Chondrocyte (in vitro differentiated cells): ENCODE measurements at regions not wholly inside any gene's neighbourhood (a gene's known extent, or its start where the extent isn't known, plus 50 kb on each side); places are given as distances from the start of the nearest gene placed in this dataset.

Experiments used
- DNase-seq: peaks from one replicate; pipeline ENCODE4 v3.0.0; 2021; ENCODE audit warnings: mixed read lengths, low spot score
- H3K27ac Mint-ChIP-seq: one replicate; pipeline ENCODE4 v1.8.0; 2021; ENCODE audit warnings: mild to moderate bottlenecking, moderate library complexity, mixed read lengths; ENCODE audit not compliant: unreplicated experiment
- H3K27me3 Mint-ChIP-seq: 2 replicates; pipeline ENCODE4 v1.8.0; 2021; ENCODE audit warnings: low read depth, mixed read lengths
- H3K36me3 Mint-ChIP-seq: 2 replicates; pipeline ENCODE4 v1.8.0; 2021; ENCODE audit warnings: low read depth, mixed read lengths
- H3K4me1 Mint-ChIP-seq: 2 replicates; pipeline ENCODE4 v1.8.0; 2021; ENCODE audit warnings: low read depth, mild to moderate bottlenecking, mixed read lengths
- H3K4me3 Mint-ChIP-seq: one replicate; pipeline ENCODE4 v1.8.0; 2021; ENCODE audit warnings: mild to moderate bottlenecking, moderate library complexity, mixed read lengths; ENCODE audit not compliant: unreplicated experiment
- H3K9me3 Mint-ChIP-seq: 2 replicates; pipeline ENCODE4 v1.8.0; 2021; ENCODE audit warnings: low read depth, mixed read lengths
- CTCF ChIP-seq: fragments of 200-600 bp; sonication (generic); IDR thresholded peaks from 2 replicates; pipeline ENCODE4 v1.5.0; 2021; ENCODE audit warnings: antibody characterized with exemption, mild to moderate bottlenecking, moderate library complexity

DNA sequence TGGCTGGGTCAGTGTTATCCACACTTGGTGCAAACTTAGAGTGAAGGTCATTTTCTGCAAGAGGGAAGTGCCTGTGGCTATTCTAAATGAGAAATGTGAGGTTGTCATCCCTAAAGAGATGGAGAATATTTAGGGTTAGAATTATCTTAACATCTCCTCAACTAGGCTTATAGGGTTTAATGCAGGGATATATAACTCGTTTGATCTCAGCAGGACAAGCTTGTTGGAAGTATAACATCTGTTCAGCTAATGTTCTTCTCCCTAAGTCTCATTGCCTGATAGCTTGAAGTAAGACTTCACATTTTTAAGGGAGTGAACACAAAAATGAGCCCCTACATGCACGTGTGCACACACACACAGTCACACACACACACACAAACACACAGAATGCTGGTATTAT, 75.9 kb upstream of the NRXN1 start:
- H3K4me3 Mint-ChIP-seq: no peak overlapping the region
- no peak overlapping the region for H3K27ac Mint-ChIP-seq
- peaks cover 5% of the 10 kb centered on the region for H3K27me3 Mint-ChIP-seq
- H3K4me1 Mint-ChIP-seq: peaks cover 5% of the 10 kb centered on the region
- H3K36me3 Mint-ChIP-seq: no peaks in the 10 kb centered on the region
- DNase-seq: no peak
- H3K9me3 Mint-ChIP-seq: no peaks in the 10 kb centered on the region
- no peak for TF ChIP-seq CTCF

GRCh38 chr2:51105811-51106210, 73.9 kb upstream of the NRXN1 start:
- Mint-ChIP-seq H3K4me1 (peaks cover 5% of the 10 kb centered on the region), H3K9me3 (no peaks in the 10 kb centered on the region), H3K36me3 (no peaks in the 10 kb centered on the region), H3K27me3 (peaks cover 5% of the 10 kb centered on the region), H3K4me3 (no peak overlapping the region), H3K27ac (no peak overlapping the region)
- TF ChIP-seq CTCF: no peak
- no peak for DNase-seq

- H3K27ac Mint-ChIP-seq: no peak overlapping the region
- peaks cover 5% of the 10 kb centered on the region for H3K4me1 Mint-ChIP-seq
- peaks cover 2% of the 10 kb centered on the region for H3K27me3 Mint-ChIP-seq
- TF ChIP-seq CTCF: no peak
- no peak for DNase-seq
- H3K4me3 Mint-ChIP-seq: no peak overlapping the region
- no peaks in the 10 kb centered on the region for H3K36me3 Mint-ChIP-seq
- no peaks in the 10 kb centered on the region for H3K9me3 Mint-ChIP-seq
Measured at GRCh38 chr2:51103205-51103604, 71.3 kb upstream of the NRXN1 start.

DNA sequence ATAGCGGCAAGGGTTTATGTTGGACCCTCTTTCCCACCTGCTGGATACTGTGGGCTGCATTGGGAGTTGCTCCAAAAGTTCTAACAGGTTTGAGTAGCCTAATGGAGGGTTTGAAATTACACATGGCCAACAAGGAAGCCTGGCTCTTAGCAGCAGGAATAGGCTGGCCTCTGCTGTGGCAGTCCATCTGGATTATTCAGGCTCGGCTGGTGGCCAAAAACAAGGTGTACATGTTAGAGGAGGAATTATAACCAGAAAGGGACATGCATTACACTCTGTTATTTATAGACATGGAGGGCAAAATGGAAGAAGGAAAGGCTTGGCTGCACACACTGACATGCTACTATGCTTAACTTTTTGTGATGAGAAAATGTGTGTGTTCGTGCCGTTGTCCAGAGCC, 61.1 kb upstream of the NRXN1 start:
- no peak for DNase-seq
- Mint-ChIP-seq H3K27me3 (no peaks in the 10 kb centered on the region), H3K4me1 (no peaks in the 10 kb centered on the region), H3K36me3 (no peaks in the 10 kb centered on the region), H3K9me3 (peaks cover 3% of the 10 kb centered on the region), H3K4me3 (no peak overlapping the region), H3K27ac (no peak overlapping the region)
- no peak for TF ChIP-seq CTCF

- Mint-ChIP-seq H3K9me3 (no peaks in the 10 kb centered on the region), H3K27ac (no peak overlapping the region), H3K4me3 (no peak overlapping the region), H3K27me3 (peaks cover 3% of the 10 kb centered on the region), H3K4me1 (no peaks in the 10 kb centered on the region), H3K36me3 (no peaks in the 10 kb centered on the region)
- TF ChIP-seq CTCF: no peak
- no peak for DNase-seq
Measured at GRCh38 chr2:51085420-51086068, 53.6 kb upstream of the NRXN1 start.
